ENCODE measurements at regions not wholly inside any gene's neighbourhood (a gene's known extent, or its start where the extent isn't known, plus 50 kb on each side); places are given as distances from the start of the nearest gene placed in this dataset.
"Not testable (repeated sequence)": the region's sequence is repeated elsewhere in the genome, so short reads cannot be mapped to it uniquely, and the experiment has no call there.

GRCh38 chr1:120357046-120357445, 57.8 kb upstream of the NBPF8 start:
- H3K27me3 ChIP-seq; ATAC-seq; DNase-seq; H3K4me3 ChIP-seq; intact Hi-C loops (cut with DNase I); H3K27ac ChIP-seq; H3K36me3 ChIP-seq; H3K9me3 ChIP-seq; H3K4me1 ChIP-seq: not testable (repeated sequence)
- 58 to 65% methylated on average over 3 of the region's 4 CpGs for WGBS, 2 donors

GRCh38 chr1:120356170-120356569, 58.7 kb upstream of the NBPF8 start:
- DNase-seq; H3K9me3 ChIP-seq; H3K4me1 ChIP-seq; H3K36me3 ChIP-seq; H3K27ac ChIP-seq; H3K27me3 ChIP-seq; intact Hi-C loops (cut with DNase I); H3K4me3 ChIP-seq; ATAC-seq: not testable (repeated sequence)
- whole genome bisulfite sequencing, 2 donors: 34 to 49% methylated on average over 5 of the region's 8 CpGs
- TF ChIP-seq CTCF (IDR thresholded peaks at IDR 0.05): peak in 4 of 9 donors; percentile 10 to 32 (median 22)

- H3K36me3 ChIP-seq; H3K4me1 ChIP-seq; H3K27me3 ChIP-seq; H3K9me3 ChIP-seq; intact Hi-C loops (cut with DNase I): not testable (repeated sequence)
- ATAC-seq (peak; percentile 97 to 100 (median 99)), DNase-seq (peak; percentile 22 to 46)
- peak overlapping the region in 7 of 10 donors; percentile 10 to 41 (median 37) for H3K4me3 ChIP-seq
- WGBS, 2 donors: 11 to 16% methylated on average over 9 to 19 of the region's 30 CpGs
- H3K27ac ChIP-seq: peak overlapping the region in 7 of 10 donors; percentile 39 to 79 (median 62)
Measured at GRCh38 chr1:120354618-120355184, 60.1 kb upstream of the NBPF8 start.

- H3K4me1 ChIP-seq; H3K9me3 ChIP-seq; H3K27me3 ChIP-seq; H3K36me3 ChIP-seq; intact Hi-C loops (cut with DNase I); ATAC-seq: not testable (repeated sequence)
- Histone ChIP-seq H3K4me3 (peak overlapping the region in 4 of 10 donors; percentile 24 to 58 (median 43)), H3K27ac (peak overlapping the region in 2 of 10 donors; percentile 22 to 31)
- 6 to 8% methylated on average over 22 to 23 of the region's 44 CpGs for WGBS, 2 donors
- peak in 1 of 2 donors; percentile 10 for DNase-seq
Measured at GRCh38 chr1:120342231-120343073, 72.4 kb upstream of the NBPF8 start.

GRCh38 chr1:120341756-120342155, 73.1 kb upstream of the NBPF8 start:
- intact Hi-C loops (cut with DNase I); H3K9me3 ChIP-seq; H3K4me1 ChIP-seq; H3K27me3 ChIP-seq; H3K36me3 ChIP-seq: not testable (repeated sequence)
- 0% methylated on average over 7 to 14 of the region's 24 CpGs for WGBS, 2 donors
- Histone ChIP-seq H3K27ac (peak overlapping the region in 4 of 10 donors; percentile 39 to 70 (median 62)), H3K4me3 (peak overlapping the region in 9 of 10 donors; percentile 24 to 58 (median 51))
- DNase-seq: peak in 1 of 2 donors; percentile 27
- peak in 1 of 8 donors; percentile 58 for ATAC-seq

- DNase-seq: peak in 1 of 2 donors; percentile 24
- intact Hi-C loops (cut with DNase I); H3K4me1 ChIP-seq; H3K9me3 ChIP-seq; H3K27me3 ChIP-seq; H3K36me3 ChIP-seq; ATAC-seq: not testable (repeated sequence)
- peak overlapping the region in 6 of 10 donors; percentile 39 to 83 (median 64) for H3K27ac ChIP-seq
- WGBS, 2 donors: 0 to 1% methylated on average over 28 to 33 of the region's 78 CpGs
- peak overlapping the region in 9 of 10 donors; percentile 33 to 58 (median 53) for H3K4me3 ChIP-seq
Measured at GRCh38 chr1:120340838-120341751, 73.7 kb upstream of the NBPF8 start.

- H3K4me1 ChIP-seq; H3K4me3 ChIP-seq; H3K36me3 ChIP-seq; H3K9me3 ChIP-seq; ATAC-seq; H3K27ac ChIP-seq; intact Hi-C loops (cut with DNase I); H3K27me3 ChIP-seq; DNase-seq: not testable (repeated sequence)
- WGBS, 2 donors: no CpG with 5 or more reads among the region's 2 CpGs
Measured at GRCh38 chr1:120315738-120316137, 99.1 kb upstream of the NBPF8 start.

GRCh38 chr1:120311930-120312329, 102.9 kb upstream of the NBPF8 start:
- ATAC-seq; H3K4me1 ChIP-seq; H3K27me3 ChIP-seq; H3K36me3 ChIP-seq; intact Hi-C loops (cut with DNase I); H3K9me3 ChIP-seq; DNase-seq; H3K27ac ChIP-seq; H3K4me3 ChIP-seq: not testable (repeated sequence)
- no CpG with 5 or more reads among the region's 2 CpGs for WGBS, 2 donors

GRCh38 chr1:120308940-120309578, 105.8 kb upstream of the NBPF8 start:
- no CpG with 5 or more reads among the region's 1 CpG for WGBS, 2 donors
- intact Hi-C loops (cut with DNase I); H3K4me3 ChIP-seq; DNase-seq; ATAC-seq; H3K9me3 ChIP-seq; H3K36me3 ChIP-seq; H3K27ac ChIP-seq; H3K27me3 ChIP-seq; H3K4me1 ChIP-seq: not testable (repeated sequence)

Data from heart right ventricle (tissue), 16 donors.